CD14-positive monocyte (primary cell): ENCODE measurements at regions not wholly inside any gene's neighbourhood (a gene's known extent, or its start where the extent isn't known, plus 50 kb on each side); places are given as distances from the start of the nearest gene placed in this dataset.

Experiments used
- DNase-seq, 3 donors: peaks; one replicate each; pipeline ENCODE4 v3.0.0-alpha.2; 2011 to 2022
- H2AFZ ChIP-seq: 2 replicates; pipeline ENCODE4 v1.6.0; 2012; ENCODE audit warnings: mild to moderate bottlenecking, low read depth, low read length, inconsistent platforms; ENCODE audit not compliant: insufficient read depth, poor library complexity, severe bottlenecking
- H3K27ac ChIP-seq, 2 donors: 1 replicate in 1 of 2; 2 replicates in 1 of 2; pipeline ENCODE4 v1.5.1; 2012 to 2013; ENCODE audit warnings: low read length in 2 of 2, control low read depth in 1 of 2, inconsistent platforms in 1 of 2, low read depth in 1 of 2, mild to moderate bottlenecking in 1 of 2
- H3K27me3 ChIP-seq, 2 donors: one replicate each; pipeline versions ENCODE4 v1.6.0 to v1.6.1; 2011 to 2013; ENCODE audit warnings: low read length in 2 of 2; ENCODE audit not compliant: control insufficient read depth in 2 of 2, insufficient read depth in 2 of 2
- H3K36me3 ChIP-seq, 2 donors: replicated peaks in 1 of 2; 1 replicate in 1 of 2; 2 replicates in 1 of 2; pipeline versions ENCODE4 v1.5.1 to v1.6.1; 2012 to 2013; ENCODE audit warnings: low read length in 2 of 2, control low read depth in 1 of 2, inconsistent platforms in 1 of 2, mild to moderate bottlenecking in 1 of 2; ENCODE audit not compliant: insufficient read depth in 2 of 2, control insufficient read depth in 1 of 2
- H3K4me1 ChIP-seq, 2 donors: 1 replicate in 1 of 2; 2 replicates in 1 of 2; pipeline versions ENCODE4 v1.5.1 to v1.6.1; 2012 to 2013; ENCODE audit warnings: low read length in 2 of 2, control low read depth in 1 of 2, inconsistent platforms in 1 of 2, mild to moderate bottlenecking in 1 of 2, moderate library complexity in 1 of 2; ENCODE audit not compliant: insufficient read depth in 2 of 2, control insufficient read depth in 1 of 2
- H3K4me2 ChIP-seq: replicated peaks from 2 replicates; pipeline ENCODE3; 2012; ENCODE audit warnings: low read length, moderate library complexity, mild to moderate bottlenecking; ENCODE audit not compliant: poor library complexity, severe bottlenecking; ENCODE audit errors: extremely low read depth
- H3K4me3 ChIP-seq, 3 experiments: fragments of 200-600 bp in 1 of 3; sonication (generic) in 1 of 3; replicated peaks in 1 of 3; 1 replicate in 2 of 3; 2 replicates in 1 of 3; pipeline ENCODE4 v1.5.1; 2011 to 2013; ENCODE audit warnings: low read length in 3 of 3, mild to moderate bottlenecking in 3 of 3, control low read depth in 2 of 3, low read depth in 2 of 3, inconsistent platforms in 1 of 3, moderate library complexity in 1 of 3
- H3K79me2 ChIP-seq: 2 replicates; pipeline ENCODE4 v1.6.0; 2012; ENCODE audit warnings: mild to moderate bottlenecking, control low read depth, inconsistent platforms, low read length, moderate library complexity; ENCODE audit not compliant: insufficient read depth
- H3K9ac ChIP-seq: 2 replicates; pipeline ENCODE4 v1.6.0; 2017; ENCODE audit warnings: low read length, mild to moderate bottlenecking; ENCODE audit not compliant: insufficient read depth, poor library complexity, severe bottlenecking
- H3K9me3 ChIP-seq, 2 donors: replicated peaks in 1 of 2; 1 replicate in 1 of 2; 2 replicates in 1 of 2; pipeline versions ENCODE4 v1.5.1 to v1.6.1; 2012 to 2013; ENCODE audit warnings: low read length in 2 of 2, control low read depth in 1 of 2; ENCODE audit not compliant: control insufficient read depth in 1 of 2, insufficient read depth in 1 of 2
- H4K20me1 ChIP-seq: 2 replicates; pipeline ENCODE4 v1.6.0; 2012; ENCODE audit warnings: mild to moderate bottlenecking, low read length, control low read depth, moderate library complexity; ENCODE audit not compliant: insufficient read depth
- H3K27ac Mint-ChIP-seq, 7 donors: one replicate each; pipeline ENCODE4 v1.8.0; 2020; ENCODE audit warnings: mild to moderate bottlenecking in 7 of 7, mixed read lengths in 7 of 7, moderate library complexity in 6 of 7, inconsistent platforms in 2 of 7
- H3K27me3 Mint-ChIP-seq, 3 donors: one replicate each; pipeline ENCODE4 v1.8.0; 2021 to 2022; ENCODE audit warnings: low read depth in 3 of 3, mild to moderate bottlenecking in 3 of 3, mixed read lengths in 3 of 3, moderate library complexity in 3 of 3, inconsistent platforms in 1 of 3
- H3K36me3 Mint-ChIP-seq, 2 donors: one replicate each; pipeline ENCODE4 v1.8.0; 2020; ENCODE audit warnings: mixed read lengths in 2 of 2, inconsistent platforms in 1 of 2, mild to moderate bottlenecking in 1 of 2
- H3K4me1 Mint-ChIP-seq: one replicate; pipeline ENCODE4 v1.8.0; 2020; ENCODE audit warnings: mild to moderate bottlenecking, mixed read lengths
- H3K4me3 Mint-ChIP-seq, 2 donors: one replicate each; pipeline ENCODE4 v1.8.0; 2020; ENCODE audit warnings: mild to moderate bottlenecking in 2 of 2, mixed read lengths in 2 of 2, moderate library complexity in 1 of 2
- H3K9me3 Mint-ChIP-seq, 7 donors: one replicate each; pipeline ENCODE4 v1.8.0; 2020 to 2022; ENCODE audit warnings: mixed read lengths in 7 of 7, mild to moderate bottlenecking in 6 of 7, moderate library complexity in 6 of 7, inconsistent platforms in 2 of 7
- WGBS: methylation state at CpG from one replicate; pipeline ENCODE4 v1.1.5; 2013; ENCODE audit warnings: missing lambda C conversion rate; ENCODE audit not compliant: insufficient coverage; 5-methylcytosine and 5-hydroxymethylcytosine counted together
- intact Hi-C, 2 donors: fragments of 100-400 bp; cut with micrococcal nuclease; formaldehyde crosslinking; loops; one replicate each; pipeline versions ENCODE4 v1.15.0 to v1.15.1; 2023
- TF ChIP-seq, protein P1 (sequence below): fragments of 200-600 bp; IDR thresholded peaks from one replicate; pipeline ENCODE4 v1.8.0; 2022; ENCODE audit warnings: antibody characterized with exemption, mild to moderate bottlenecking

DNA sequence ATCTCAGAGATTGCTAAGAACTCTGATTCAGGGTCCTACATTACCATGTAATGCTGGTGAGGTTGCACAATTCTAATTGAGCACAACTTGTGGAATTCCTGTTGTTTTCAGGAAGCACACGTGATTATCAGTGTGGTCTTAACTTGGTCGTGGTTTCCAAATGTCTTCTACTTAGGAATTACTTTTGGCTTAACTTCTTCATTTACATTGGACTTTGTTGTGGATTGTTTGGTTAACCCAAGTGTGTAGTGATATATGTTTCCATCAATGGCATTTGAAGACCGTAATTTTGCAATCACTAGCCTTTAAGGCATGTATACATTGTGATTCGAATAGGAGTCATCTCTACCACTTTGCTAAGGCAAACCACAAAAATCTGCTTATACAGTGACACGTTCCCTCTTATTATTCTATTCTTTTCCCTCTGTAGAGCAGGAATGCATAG is 373.3 kb downstream of the IRS1 start:
- Mint-ChIP-seq H3K27me3 (peaks cover 4 to 8% (median 7%) of the 10 kb centered on the region in 3 donors), H3K27ac (no peak overlapping the region), H3K4me1 (peaks cover 56% of the 10 kb centered on the region), H3K36me3 (no peaks in the 10 kb centered on the region), H3K9me3 (peaks cover 0 to 4% (median 0%) of the 10 kb centered on the region in 7 donors), H3K4me3 (no peak overlapping the region)
- peak in 2 of 3 donors; percentile 20 to 60 for DNase-seq
- no peak overlapping the region for H3K4me2 ChIP-seq
- H3K27ac ChIP-seq: peak overlapping the region in 1 of 2 donors; percentile 44
- no peak overlapping the region for H2AFZ ChIP-seq
- no peak overlapping the region for H3K9ac ChIP-seq
- no peaks in the 10 kb centered on the region for H3K36me3 ChIP-seq
- WGBS: no CpG with 5 or more reads among the region's 5 CpGs
- H4K20me1 ChIP-seq: no peaks in the 10 kb centered on the region
- H3K79me2 ChIP-seq: no peaks in the 10 kb centered on the region
- peaks cover 0 to 2% of the 10 kb centered on the region in 2 donors for H3K27me3 ChIP-seq
- no peaks in the 10 kb centered on the region for H3K9me3 ChIP-seq
- TF ChIP-seq, protein P1, sequence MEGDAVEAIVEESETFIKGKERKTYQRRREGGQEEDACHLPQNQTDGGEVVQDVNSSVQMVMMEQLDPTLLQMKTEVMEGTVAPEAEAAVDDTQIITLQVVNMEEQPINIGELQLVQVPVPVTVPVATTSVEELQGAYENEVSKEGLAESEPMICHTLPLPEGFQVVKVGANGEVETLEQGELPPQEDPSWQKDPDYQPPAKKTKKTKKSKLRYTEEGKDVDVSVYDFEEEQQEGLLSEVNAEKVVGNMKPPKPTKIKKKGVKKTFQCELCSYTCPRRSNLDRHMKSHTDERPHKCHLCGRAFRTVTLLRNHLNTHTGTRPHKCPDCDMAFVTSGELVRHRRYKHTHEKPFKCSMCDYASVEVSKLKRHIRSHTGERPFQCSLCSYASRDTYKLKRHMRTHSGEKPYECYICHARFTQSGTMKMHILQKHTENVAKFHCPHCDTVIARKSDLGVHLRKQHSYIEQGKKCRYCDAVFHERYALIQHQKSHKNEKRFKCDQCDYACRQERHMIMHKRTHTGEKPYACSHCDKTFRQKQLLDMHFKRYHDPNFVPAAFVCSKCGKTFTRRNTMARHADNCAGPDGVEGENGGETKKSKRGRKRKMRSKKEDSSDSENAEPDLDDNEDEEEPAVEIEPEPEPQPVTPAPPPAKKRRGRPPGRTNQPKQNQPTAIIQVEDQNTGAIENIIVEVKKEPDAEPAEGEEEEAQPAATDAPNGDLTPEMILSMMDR: no peak
- peaks cover 53 to 71% of the 10 kb centered on the region in 2 donors for H3K4me1 ChIP-seq
- intact Hi-C loops: loop anchor here in 1 of 2 donors (10.0 kb wide), 2 partner anchors 122 to 292 kb away; no protein-coding TSS in a partner anchor
- no peak overlapping the region for H3K4me3 ChIP-seq

DNA sequence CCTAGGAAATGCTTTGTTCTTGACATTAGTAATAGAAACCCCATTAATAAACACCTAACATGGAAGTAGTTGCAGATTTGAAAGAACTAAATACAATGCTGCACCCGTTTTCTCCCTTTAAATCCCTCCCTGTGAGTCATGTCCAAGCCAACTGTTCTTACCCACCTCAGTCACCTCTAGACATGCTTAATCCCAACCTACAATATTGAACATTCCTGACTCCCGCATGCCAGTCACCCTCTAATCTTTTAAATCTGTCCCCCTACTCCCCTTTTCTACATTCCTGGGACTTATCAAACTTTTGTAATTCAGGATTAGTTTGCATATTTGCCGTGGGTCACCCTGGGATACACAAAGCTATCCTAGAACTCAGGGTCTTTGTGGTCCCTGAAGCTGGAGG is 374.6 kb downstream of the IRS1 start:
- Mint-ChIP-seq H3K4me3 (no peak overlapping the region), H3K27me3 (no peaks in the 10 kb centered on the region), H3K27ac (peak overlapping the region in 6 of 7 donors; percentile 21 to 95 (median 66)), H3K9me3 (peaks cover 0 to 3% (median 0%) of the 10 kb centered on the region in 7 donors), H3K36me3 (peaks cover 0 to 4% of the 10 kb centered on the region in 2 donors), H3K4me1 (peaks cover 62% of the 10 kb centered on the region)
- H3K4me2 ChIP-seq: no peak overlapping the region
- H2AFZ ChIP-seq: peak overlapping the region; percentile 38
- H3K9ac ChIP-seq: no peak overlapping the region
- peak overlapping the region in 1 of 2 donors; percentile 91 for H3K27ac ChIP-seq
- H3K36me3 ChIP-seq: no peaks in the 10 kb centered on the region
- WGBS: no CpG with 5 or more reads among the region's 3 CpGs
- H4K20me1 ChIP-seq: no peaks in the 10 kb centered on the region
- H3K79me2 ChIP-seq: no peaks in the 10 kb centered on the region
- H3K4me3 ChIP-seq: no peak overlapping the region
- DNase-seq: no peak
- intact Hi-C loops: loop anchor here (5.0 to 10.0 kb wide), 3 partner anchors 120 to 303 kb away; no protein-coding TSS in a partner anchor
- no peaks in the 10 kb centered on the region for H3K9me3 ChIP-seq
- peaks cover 0 to 2% of the 10 kb centered on the region in 2 donors for H3K27me3 ChIP-seq
- TF ChIP-seq, protein P1: no peak
- H3K4me1 ChIP-seq: peaks cover 53 to 72% of the 10 kb centered on the region in 2 donors
